ENCODE measurements at regions not wholly inside any gene's neighbourhood (a gene's known extent, or its start where the extent isn't known, plus 50 kb on each side); places are given as distances from the start of the nearest gene placed in this dataset.

DNA sequence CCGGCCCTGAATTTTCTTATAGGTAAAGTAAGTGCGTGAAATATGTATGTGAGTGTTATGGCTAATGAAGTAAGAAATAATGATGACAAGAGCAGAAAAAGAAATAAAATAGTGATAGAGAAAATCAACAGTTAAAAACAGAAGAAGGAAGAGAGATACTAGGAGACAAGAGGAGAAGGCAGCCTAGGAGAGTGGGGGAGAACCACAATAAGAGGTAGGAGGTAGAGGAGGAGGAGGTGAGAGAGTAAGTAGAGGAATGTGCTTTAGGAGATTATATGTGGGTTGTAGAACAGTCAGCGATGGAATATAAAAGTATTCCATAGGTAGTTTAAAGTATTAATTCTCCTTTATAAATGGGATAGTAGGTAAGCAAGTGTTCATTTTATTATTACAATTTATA lies 861.5 kb upstream of the B3GALT2 start:
- intact Hi-C loops (cut with micrococcal nuclease): no loop called here
- Histone ChIP-seq H3K4me1 (ENCODE audit: control insufficient read depth, insufficient read depth, low read length) (no peaks in the 10 kb centered on the region), H3K4me3 (ENCODE audit: low read length) (no peak overlapping the region), H3K27me3 (ENCODE audit: control insufficient read depth, insufficient read depth, low read length) (no peaks in the 10 kb centered on the region), H3K27ac (ENCODE audit: low read length) (no peak overlapping the region), H3K36me3 (ENCODE audit: control insufficient read depth, insufficient read depth, low read length) (no peaks in the 10 kb centered on the region), H3K9me3 (ENCODE audit: control insufficient read depth, insufficient read depth, low read length) (no peaks in the 10 kb centered on the region)
- no peak overlapping the region for H3K4me3 Mint-ChIP-seq
- TF ChIP-seq, protein P1, sequence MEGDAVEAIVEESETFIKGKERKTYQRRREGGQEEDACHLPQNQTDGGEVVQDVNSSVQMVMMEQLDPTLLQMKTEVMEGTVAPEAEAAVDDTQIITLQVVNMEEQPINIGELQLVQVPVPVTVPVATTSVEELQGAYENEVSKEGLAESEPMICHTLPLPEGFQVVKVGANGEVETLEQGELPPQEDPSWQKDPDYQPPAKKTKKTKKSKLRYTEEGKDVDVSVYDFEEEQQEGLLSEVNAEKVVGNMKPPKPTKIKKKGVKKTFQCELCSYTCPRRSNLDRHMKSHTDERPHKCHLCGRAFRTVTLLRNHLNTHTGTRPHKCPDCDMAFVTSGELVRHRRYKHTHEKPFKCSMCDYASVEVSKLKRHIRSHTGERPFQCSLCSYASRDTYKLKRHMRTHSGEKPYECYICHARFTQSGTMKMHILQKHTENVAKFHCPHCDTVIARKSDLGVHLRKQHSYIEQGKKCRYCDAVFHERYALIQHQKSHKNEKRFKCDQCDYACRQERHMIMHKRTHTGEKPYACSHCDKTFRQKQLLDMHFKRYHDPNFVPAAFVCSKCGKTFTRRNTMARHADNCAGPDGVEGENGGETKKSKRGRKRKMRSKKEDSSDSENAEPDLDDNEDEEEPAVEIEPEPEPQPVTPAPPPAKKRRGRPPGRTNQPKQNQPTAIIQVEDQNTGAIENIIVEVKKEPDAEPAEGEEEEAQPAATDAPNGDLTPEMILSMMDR (IDR thresholded peaks at IDR 0.05): no peak
- ATAC-seq (no peak), DNase-seq (no peak)
- H3K4me1 Mint-ChIP-seq: peaks cover 9 to 10% of the 10 kb centered on the region in 2 donors
- no peak overlapping the region for H3K27ac Mint-ChIP-seq
- H3K27me3 Mint-ChIP-seq (ENCODE audit: low read depth in 2 of 2): no peaks in the 10 kb centered on the region
- no peaks in the 10 kb centered on the region for H3K36me3 Mint-ChIP-seq
- H3K9me3 Mint-ChIP-seq: peaks cover 0 to 6% of the 10 kb centered on the region in 2 donors
- 96% methylated on average over 2 of the region's 3 CpGs for WGBS (ENCODE audit: insufficient coverage)

GRCh38 chr1:194047206-194047605 lies 860.8 kb upstream of the B3GALT2 start:
- H3K4me1 Mint-ChIP-seq: peaks cover 4% of the 10 kb centered on the region in 2 donors

DNA sequence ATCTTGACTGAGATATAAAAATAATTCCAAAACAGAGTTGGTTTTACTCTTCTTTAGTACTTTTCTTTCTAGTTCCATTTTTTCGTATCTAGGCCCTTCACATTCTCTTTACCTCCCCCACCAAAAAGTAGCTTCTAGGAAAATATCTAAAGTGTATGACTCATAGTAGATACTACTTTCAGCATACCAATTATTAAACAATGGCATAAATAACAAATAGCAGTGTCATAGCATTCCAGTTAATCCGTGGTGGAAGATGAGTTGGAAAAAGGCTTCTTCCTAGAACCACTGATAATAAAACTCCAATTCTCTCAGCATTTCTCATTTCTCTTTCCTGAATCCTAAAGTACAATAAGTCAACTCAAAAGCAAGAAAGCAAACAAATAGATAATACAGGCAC lies 859.0 kb upstream of the B3GALT2 start:
- H3K27ac ChIP-seq (ENCODE audit: low read length): no peak overlapping the region
- H3K4me3 ChIP-seq (ENCODE audit: low read length): no peak overlapping the region
- DNase-seq (no peak), ATAC-seq (no peak)
- no peaks in the 10 kb centered on the region for H3K9me3 ChIP-seq (ENCODE audit: control insufficient read depth, insufficient read depth, low read length)
- intact Hi-C loops (cut with micrococcal nuclease): no loop called here
- Mint-ChIP-seq H3K36me3 (no peaks in the 10 kb centered on the region), H3K27me3 (ENCODE audit: low read depth in 2 of 2) (no peaks in the 10 kb centered on the region), H3K4me3 (no peak overlapping the region), H3K27ac (no peak overlapping the region), H3K4me1 (no peaks in the 10 kb centered on the region), H3K9me3 (peaks cover 0 to 6% of the 10 kb centered on the region in 2 donors)
- no peaks in the 10 kb centered on the region for H3K4me1 ChIP-seq (ENCODE audit: control insufficient read depth, insufficient read depth, low read length)
- no peaks in the 10 kb centered on the region for H3K27me3 ChIP-seq (ENCODE audit: control insufficient read depth, insufficient read depth, low read length)
- TF ChIP-seq, protein P1 (IDR thresholded peaks at IDR 0.05): no peak
- no peaks in the 10 kb centered on the region for H3K36me3 ChIP-seq (ENCODE audit: control insufficient read depth, insufficient read depth, low read length)
- no CpG with 5 or more reads among the region's 2 CpGs for WGBS (ENCODE audit: insufficient coverage)

More at GRCh38 chr1:194047206-194047605, 860.8 kb upstream of the B3GALT2 start:
- no peaks in the 10 kb centered on the region for H3K9me3 ChIP-seq (ENCODE audit: control insufficient read depth, insufficient read depth, low read length)
- no peaks in the 10 kb centered on the region for H3K4me1 ChIP-seq (ENCODE audit: control insufficient read depth, insufficient read depth, low read length)
- Mint-ChIP-seq H3K4me3 (no peak overlapping the region), H3K36me3 (no peaks in the 10 kb centered on the region), H3K27me3 (ENCODE audit: low read depth in 2 of 2) (no peaks in the 10 kb centered on the region), H3K27ac (no peak overlapping the region), H3K9me3 (peaks cover 0 to 6% of the 10 kb centered on the region in 2 donors)
- no peaks in the 10 kb centered on the region for H3K27me3 ChIP-seq (ENCODE audit: control insufficient read depth, insufficient read depth, low read length)
- H3K36me3 ChIP-seq (ENCODE audit: control insufficient read depth, insufficient read depth, low read length): no peaks in the 10 kb centered on the region
- TF ChIP-seq, protein P1 (IDR thresholded peaks at IDR 0.05): no peak
- DNase-seq: no peak
- no peak overlapping the region for H3K27ac ChIP-seq (ENCODE audit: low read length)
- H3K4me3 ChIP-seq (ENCODE audit: low read length): no peak overlapping the region
- ATAC-seq: no peak
- intact Hi-C loops (cut with micrococcal nuclease): no loop called here
- WGBS (ENCODE audit: insufficient coverage): no CpG with 5 or more reads among the region's 3 CpGs

GRCh38 chr1:194044892-194045291 lies 858.5 kb upstream of the B3GALT2 start:
- ATAC-seq (no peak), DNase-seq (no peak)
- 67% methylated on average over 1 of the region's 1 CpG for WGBS (ENCODE audit: insufficient coverage)
- H3K4me3 ChIP-seq (ENCODE audit: low read length): no peak overlapping the region
- Mint-ChIP-seq H3K36me3 (no peaks in the 10 kb centered on the region), H3K9me3 (peaks cover 0 to 6% of the 10 kb centered on the region in 2 donors), H3K4me1 (no peaks in the 10 kb centered on the region), H3K4me3 (no peak overlapping the region), H3K27me3 (ENCODE audit: low read depth in 2 of 2) (no peaks in the 10 kb centered on the region), H3K27ac (no peak overlapping the region)
- H3K4me1 ChIP-seq (ENCODE audit: control insufficient read depth, insufficient read depth, low read length): no peaks in the 10 kb centered on the region
- H3K36me3 ChIP-seq (ENCODE audit: control insufficient read depth, insufficient read depth, low read length): no peaks in the 10 kb centered on the region
- H3K27ac ChIP-seq (ENCODE audit: low read length): no peak overlapping the region
- H3K9me3 ChIP-seq (ENCODE audit: control insufficient read depth, insufficient read depth, low read length): no peaks in the 10 kb centered on the region
- H3K27me3 ChIP-seq (ENCODE audit: control insufficient read depth, insufficient read depth, low read length): no peaks in the 10 kb centered on the region
- intact Hi-C loops (cut with micrococcal nuclease): no loop called here
- TF ChIP-seq, protein P1 (IDR thresholded peaks at IDR 0.05): no peak

Data from natural killer cell (primary cell).